Stimulated activated naive CD8-positive, alpha-beta T cell treated with anti-CD3 and anti-CD28 coated beads, Interleukin-15, Interleukin-2, amounts not matched to agents 100 U/mL and 50 U/mL, for 24 hours (primary cell): ENCODE measurements at regions not wholly inside any gene's neighbourhood (a gene's known extent, or its start where the extent isn't known, plus 50 kb on each side); places are given as distances from the start of the nearest gene placed in this dataset.

ENCODE experiments used
- ATAC-seq: fragments of 150-1000 bp; cut with Tn5 transposase; one replicate; pipeline ENCODE4 v1.10.0; 2021
- DNase-seq: peaks from one replicate; pipeline ENCODE4 v3.0.0; 2021

DNA sequence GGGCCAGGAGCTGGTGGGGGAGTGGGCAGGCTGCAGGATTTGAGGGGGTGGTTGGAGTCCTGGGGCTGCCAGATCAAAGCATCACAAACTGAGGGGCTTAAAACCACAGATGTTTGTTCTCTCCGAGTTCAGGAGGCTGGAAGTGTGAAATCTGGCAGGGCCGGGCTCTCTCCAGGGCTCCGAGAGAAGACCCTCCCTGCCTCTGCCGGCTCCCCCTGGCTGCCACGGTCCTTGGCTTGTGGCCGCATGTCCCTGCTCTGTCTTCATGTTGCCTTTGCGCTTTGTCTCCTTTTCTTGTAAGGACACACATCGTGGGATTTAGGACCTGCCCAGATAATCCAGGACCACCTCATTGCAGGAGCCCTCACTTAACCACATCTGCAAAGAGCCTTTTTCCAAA lies 139.8 kb upstream of the GSE1 start:
- ATAC-seq (no peak), DNase-seq (no peak)

DNA sequence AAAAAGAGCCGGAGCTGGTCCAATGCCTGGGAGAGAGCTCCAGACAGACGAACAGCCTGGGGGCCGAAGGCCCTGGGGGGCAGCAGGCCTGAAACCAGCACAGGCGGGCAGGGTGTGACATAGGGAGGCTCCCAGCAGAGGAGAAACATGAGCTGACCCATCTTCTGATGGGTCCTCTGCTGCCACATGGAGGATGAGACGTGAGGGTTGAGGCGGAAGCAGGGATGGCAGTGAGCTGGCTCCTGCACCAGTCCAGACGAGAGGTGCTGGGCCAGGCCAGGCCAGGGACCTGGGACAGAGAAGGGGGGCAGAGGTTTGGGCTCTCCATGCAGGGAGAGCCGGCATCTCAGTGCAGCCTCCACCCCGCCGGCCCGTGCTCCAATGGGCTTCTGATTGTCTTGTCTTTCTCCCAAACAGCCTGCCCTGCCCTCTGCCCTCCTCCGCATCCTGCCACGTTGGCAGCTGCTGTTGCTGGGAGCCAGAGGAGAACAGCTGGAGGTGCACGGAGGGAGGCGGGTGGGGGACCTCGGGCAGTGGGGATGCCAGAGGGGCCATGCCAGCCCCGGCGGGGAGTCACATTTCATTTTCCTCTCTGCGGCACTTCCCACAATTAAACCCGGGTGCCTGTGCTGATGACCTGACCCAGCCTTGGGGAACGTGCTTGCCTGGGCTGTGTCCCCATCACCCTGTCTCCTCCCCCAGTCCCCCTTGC lies 139.1 kb upstream of the GSE1 start:
- no peak for DNase-seq

DNA sequence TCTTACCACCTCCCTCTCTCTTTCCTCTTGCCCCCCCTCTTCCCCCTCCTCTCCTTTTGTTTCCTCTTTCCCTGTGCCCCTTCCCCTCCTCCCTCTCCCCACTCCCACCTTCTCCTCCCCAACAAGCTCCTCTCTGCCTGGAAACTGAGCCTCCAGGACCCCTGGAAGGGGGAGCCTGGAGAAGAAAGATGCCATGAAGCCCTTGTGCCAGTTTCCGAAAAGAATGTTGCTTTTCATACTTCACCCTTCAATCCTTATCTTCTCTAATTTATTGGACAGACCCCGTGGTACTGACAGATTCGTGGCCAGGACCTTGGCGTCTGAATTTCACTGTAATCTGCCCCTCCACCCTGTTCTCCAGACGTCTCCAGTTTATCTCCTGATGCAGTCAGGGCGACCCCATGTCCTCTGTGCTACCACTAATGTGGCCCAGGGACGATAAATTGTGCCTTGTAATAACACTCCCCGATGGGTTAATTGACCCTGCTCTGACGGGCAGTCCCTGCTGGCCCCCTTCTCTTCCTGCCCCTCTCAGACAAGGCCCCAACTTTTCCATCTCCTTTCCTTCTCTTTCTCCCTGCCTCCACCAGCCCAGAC lies 138.4 kb upstream of the GSE1 start:
- DNase-seq (no peak), ATAC-seq (no peak)

More for the DNA sequence above, 139.1 kb upstream of the GSE1 start:
- ATAC-seq, result no peak

DNA sequence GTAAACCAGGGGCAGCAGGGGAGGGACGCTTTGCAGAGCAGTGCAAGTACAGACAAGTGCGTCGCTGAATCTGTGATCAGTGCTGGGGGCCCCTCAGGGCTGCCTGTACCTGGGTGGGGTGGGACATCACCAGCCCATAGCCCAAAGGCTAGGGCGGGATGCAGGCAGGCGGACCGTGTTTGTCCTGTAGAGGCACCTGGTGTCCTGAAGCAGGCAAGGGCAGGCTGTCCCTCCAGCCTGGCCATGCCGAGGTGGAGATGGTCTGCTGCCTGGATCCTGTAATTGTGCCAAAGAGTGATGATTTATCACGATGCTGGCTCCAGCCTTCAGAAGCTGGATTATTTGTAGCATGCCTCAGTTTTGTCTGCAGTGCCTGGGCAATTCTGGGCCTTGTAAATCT lies 137.9 kb upstream of the GSE1 start:
- no peak for ATAC-seq
- DNase-seq, result no peak

DNA sequence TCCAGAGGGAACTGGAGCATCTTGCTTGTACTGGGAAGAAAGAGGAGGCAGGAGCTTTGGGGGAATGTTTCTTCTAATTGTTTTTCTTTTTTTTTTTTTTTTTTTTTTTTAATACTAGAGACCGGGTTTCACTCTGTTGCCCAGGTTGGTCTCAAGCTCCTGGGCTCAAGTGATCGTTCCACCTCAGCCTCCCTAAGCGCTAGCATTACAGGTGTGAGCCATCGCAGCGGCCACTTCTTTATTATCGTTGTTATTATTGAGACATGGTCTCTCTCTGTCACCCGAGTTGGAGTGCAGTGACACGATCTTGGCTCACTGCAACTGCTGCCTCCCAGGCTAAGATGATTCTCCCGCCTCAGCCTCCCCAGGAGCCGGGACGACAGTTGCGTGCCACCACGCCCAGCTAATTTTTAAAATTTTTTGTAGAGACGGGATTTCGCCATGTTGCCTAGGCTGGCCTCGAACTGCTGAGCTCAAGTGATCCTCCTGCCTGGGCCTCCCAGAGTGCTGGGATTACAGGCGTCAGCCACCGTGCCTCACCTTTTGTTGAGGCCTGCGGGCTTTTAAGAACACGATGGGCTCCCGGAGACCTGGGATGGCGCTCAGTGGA lies 137.3 kb upstream of the GSE1 start:
- no peak for ATAC-seq
- DNase-seq, result no peak

DNA sequence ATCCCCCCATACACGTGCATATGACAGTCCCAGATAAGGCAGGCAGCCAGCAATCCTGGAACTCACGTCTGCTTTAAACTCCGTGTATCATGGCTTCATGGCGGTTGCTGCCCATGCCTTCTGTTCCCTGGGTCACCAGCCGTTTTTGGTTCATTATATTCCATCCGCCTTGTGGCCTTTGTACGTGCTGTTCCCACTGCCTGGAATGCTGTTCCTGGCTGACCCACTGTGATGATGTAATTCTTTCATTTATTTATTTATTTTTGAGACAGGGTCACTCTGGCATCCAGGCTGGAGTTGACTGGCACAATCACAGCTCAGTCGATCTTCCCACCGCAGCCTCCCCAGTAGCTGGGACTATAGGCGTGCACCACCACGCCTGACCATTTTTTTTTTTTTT lies 136.7 kb upstream of the GSE1 start:
- ATAC-seq, result no peak
- no peak for DNase-seq

DNA sequence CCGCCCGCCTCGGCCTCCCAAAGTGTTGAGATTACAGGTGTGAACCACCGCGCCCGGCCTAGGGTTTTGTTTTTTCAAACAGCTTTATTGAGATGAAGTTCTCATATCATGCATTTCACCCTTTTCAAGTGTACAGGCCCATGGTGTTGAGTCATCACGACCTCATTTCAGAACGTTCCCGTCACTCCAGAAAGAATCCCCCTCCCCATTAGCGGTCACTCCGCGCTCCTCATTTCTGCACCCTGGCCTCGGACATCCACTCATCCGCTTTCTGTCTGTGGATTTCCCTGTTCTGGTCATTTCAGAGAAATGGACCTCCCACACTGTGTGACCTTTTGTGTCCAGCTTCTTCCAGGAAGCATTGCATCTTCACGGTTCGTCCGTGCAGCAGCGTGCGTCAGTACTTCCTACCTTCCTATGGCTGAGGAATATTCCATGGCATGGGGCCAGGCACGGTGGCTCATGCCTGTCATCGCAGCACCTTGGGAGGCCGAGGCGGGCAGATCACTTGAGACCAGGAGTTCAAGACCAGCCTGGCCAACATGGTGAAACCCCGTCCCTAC lies 135.2 kb upstream of the GSE1 start:
- DNase-seq (no peak), ATAC-seq (no peak)

DNA sequence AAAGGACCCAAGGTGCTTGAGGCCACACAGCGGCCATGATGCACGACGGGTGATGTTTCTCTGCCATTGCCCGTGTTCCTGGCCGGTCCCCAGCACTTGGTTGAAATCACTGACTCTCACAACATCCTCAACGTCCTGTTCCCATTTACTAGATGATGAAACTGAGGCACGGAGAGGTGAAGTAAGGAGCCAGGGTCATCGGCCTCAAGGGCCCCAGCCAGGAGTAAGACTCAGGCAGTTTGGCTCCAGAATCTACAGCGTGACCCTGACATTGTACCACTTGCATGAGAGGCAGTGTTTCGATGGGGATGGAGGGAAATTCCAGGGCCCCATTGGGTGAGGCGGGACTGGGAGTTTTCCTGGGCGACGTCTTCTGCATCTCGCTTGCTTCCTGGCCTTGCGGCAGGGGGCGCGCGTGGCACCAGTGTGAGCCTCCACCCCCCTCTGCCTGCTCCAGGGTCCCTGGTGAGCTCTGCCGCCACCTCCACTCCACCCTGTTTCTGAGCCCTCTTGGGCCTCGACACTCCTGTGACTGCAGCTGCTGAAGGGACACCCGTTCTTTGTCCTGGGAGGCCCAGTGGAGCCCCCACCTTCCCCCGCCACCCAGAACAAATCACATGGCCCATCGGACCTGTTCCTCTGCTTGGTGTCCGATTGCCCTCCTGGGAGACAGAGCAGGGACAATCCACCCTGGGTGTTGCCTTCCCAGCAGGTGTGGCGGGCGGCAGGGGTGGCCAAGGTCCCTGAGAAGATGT lies 133.0 kb upstream of the GSE1 start:
- DNase-seq (peak; percentile 27), ATAC-seq (peak; percentile 36)

DNA sequence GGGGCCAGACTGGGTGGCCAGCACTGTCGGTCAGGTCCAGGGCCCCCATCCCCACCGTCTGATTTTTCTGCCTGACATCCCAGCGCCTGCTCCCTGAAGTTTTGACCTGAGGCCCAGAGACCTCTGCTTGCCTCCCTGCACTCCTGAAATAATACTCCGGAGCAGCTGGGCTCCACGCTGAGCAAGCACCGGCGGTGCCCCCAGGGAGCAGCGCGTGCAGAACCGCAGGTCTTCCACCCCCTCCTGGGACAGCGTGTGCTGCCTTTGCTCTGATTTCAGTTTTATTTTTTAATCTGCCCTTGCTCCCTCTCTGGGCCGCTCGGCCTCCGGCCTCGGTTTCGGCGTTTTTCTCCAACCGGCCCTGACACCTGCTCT lies 132.4 kb upstream of the GSE1 start:
- ATAC-seq, result no peak

DNA sequence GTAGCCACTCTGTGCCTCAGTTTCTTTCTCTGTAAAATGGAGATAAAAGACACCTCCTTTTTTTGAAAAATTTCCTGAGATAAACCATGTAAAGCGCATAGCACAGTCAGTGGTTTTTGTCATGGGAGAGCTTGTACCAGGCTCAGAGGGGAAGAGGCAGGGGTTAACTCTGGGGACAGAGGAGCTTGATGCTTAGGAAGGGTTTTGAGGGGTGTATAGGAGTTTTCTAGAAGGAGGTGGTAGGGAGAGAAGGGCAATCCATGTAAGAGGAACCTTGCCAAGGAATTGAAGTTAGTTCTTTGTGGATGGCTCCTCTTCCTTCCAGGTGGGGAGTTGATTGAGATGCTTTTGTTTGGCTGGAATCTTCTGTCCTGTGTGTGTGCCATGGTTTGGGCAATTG lies 131.9 kb upstream of the GSE1 start:
- DNase-seq (no peak), ATAC-seq (no peak)

More for the DNA sequence above, 132.4 kb upstream of the GSE1 start:
- DNase-seq, result no peak

DNA sequence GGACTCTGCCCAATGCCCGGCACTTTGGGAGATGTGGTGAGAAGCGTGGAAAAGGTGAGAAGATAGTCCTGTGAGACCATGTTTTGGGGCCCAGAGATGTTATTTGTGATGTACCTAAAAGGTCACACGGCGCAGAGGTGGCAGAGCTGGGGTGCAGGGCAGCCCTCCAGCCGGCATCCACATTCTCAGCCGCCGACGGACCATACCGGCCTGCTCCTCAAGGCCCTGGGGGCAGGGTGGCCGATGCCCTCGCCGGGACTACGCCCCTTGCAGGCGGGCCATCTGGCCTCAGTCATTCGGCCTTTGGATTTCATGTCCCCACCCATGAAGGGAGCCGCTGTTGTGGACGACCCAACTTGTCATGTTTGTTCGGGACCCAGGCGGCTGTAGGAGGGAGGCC lies 131.4 kb upstream of the GSE1 start:
- DNase-seq (no peak), ATAC-seq (no peak)

DNA sequence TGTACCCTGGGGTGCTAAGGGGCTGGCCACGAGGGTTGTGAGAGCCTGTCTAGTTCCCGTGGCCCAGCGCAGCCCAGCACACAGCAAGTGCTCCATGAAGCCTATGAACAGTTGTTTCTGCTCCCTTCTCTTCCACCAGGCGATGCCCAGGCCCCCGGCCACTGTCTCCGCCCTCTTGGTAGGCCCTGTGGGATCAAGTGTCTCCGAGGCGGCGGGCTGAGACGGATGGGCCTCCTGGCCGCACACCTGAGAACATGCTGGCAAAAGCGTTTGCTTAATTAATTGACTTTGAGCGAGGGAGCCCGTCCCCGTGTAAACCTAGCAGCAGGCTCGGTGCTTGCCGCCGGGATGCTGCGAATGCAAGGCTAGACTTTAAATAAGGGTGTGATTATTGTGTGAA lies 129.7 kb upstream of the GSE1 start:
- no peak for ATAC-seq
- DNase-seq, result no peak

DNA sequence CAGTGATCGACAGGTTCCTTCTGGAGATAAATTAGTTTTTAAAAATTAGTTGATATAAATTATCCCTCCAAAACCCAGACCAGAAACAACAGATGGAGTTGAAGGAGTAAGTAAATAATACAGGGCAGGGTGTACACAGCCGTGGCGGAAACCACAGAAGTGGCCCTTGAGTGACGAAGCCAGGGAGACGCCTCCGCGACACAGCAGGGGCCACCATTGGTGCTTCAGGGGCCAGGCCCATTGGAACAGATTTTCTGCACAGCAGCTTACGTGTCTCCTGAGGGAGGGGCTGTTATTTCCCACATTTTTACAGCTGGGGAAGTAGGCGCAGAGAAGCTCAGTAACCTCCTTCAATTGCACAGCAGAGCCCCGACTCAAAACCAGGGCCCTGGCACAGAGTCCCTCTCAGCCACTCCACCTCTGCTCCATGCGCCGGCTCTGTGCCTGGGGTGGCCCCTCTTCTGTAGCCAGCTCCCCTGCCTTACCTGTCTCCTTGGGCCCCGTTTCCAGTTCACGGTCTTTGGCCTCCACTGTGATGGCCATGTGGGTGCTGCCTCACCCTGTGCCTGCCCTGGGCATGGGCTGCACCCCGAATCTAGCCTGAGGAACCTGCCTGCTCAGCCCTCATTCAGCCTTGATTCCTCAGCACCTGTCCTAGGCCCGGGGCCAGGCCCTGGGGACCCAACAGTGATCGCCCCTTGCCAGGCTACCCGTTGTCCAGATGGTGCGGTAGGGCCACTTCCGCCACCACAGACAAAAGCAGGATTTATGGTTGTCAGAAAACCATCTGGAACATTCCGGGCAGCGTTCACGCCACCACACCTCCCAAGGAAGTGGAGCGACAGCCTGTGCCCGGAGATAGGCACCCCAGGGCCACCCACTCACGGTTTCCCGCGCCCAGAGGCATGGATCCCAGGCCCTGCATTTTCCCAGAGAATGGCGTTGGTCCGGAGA lies 128.5 kb upstream of the GSE1 start:
- DNase-seq, result no peak

DNA sequence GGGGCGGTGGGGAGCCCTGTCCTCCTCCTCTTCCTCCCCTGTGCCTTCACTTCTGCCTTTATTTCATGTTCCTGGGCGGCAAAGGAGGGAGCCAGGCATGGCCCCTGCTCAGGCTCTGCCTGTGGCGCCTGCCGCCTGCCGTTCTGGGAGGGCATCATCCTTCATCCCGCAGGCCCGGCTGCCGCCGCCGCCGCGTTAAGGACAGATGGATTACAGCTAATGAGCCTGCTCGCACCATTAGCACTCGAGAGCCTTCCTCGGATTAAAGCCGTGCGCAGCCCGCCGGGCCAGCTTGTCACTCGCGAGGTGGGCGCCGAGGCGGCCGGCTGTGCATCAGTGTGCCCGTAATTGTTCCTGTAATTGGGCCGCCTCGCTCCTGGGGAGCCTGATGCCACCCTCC lies 127.7 kb upstream of the GSE1 start:
- ATAC-seq, result no peak
- no peak for DNase-seq

More for the DNA sequence above, 128.5 kb upstream of the GSE1 start:
- ATAC-seq, result no peak

DNA sequence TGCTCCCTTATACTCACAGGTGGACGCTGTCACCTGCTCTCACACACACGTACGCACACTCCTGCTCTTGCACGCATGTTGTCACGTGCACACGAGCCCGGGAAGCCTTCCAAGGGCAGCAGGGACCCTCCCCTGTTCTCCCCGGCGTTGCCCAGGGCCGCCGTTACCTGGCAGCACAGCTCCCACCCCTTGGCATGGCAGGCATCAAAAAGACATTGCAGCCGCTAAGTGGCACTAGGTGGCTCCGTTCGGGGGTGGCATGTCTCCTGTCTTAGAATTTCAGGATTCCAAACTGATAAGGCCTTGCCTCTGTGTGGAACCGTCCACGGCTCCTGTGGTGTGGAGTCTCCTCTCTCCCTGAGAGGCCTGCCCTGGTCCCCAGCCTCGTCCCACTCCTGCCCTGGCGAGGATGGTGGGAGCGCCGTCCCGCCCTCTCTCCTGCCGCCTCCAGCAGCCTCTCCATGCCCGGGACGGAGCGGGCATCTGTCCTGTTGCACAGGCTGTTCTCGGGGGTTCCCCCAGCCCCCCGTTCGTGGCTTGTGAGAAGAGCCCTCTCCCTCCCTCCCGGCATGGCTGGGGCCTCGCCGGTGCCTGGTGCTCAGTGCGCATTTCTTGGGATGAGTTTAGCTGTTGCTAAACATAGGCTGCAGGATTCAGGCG lies 126.7 kb upstream of the GSE1 start:
- no peak for DNase-seq
- no peak for ATAC-seq

DNA sequence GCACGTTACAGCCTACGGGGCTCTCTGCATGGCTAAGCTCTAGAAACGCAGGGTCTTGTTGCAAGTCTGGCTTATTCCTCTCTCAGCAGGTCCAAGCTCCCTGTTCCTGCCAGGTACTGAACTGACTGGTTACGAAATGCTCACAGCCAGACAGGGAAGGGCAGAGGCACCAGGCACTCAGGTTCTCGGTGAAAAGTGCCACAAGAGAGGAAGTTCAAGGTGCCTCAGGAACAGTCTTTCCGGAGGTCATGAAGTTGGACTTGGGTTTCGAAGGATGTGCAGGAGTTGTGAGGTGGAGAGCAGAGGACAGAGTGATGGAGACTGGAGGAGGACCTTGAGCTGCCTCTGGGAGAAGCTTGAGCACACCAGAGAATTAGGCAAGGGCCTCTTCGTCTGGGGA lies 124.7 kb upstream of the GSE1 start:
- no peak for ATAC-seq
- no peak for DNase-seq

DNA sequence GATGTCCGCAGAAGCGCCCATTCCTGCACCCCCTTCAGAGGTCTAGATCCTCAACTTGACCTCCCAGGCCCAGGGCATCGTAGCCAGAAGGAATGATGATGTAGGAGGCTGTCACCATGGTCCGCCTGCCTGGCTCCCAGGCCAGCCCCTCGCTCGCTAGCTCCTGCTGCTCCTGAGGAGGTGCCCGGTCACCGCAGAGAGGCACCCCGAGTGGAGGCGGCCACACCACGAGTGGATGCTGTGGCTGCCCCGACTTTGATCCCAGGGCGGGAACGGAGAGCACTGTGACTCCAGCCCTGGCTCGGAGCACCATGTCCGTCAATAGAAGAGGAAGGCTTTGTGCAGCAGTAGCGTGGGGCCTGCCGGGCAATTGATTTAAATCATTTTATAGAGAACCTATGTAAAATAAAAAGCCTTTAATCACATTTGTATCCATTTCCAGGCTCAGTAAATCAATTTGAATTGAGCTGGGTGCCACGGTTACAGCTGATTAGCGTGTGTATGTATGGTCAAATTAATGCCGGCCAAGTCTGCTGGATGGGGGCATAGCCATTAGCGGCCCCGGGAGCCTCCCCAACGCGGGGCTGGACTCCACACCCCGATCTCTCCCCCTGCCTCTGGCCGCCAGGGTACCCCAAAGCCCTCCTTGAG lies 122.6 kb upstream of the GSE1 start:
- ATAC-seq (no peak), DNase-seq (no peak)

DNA sequence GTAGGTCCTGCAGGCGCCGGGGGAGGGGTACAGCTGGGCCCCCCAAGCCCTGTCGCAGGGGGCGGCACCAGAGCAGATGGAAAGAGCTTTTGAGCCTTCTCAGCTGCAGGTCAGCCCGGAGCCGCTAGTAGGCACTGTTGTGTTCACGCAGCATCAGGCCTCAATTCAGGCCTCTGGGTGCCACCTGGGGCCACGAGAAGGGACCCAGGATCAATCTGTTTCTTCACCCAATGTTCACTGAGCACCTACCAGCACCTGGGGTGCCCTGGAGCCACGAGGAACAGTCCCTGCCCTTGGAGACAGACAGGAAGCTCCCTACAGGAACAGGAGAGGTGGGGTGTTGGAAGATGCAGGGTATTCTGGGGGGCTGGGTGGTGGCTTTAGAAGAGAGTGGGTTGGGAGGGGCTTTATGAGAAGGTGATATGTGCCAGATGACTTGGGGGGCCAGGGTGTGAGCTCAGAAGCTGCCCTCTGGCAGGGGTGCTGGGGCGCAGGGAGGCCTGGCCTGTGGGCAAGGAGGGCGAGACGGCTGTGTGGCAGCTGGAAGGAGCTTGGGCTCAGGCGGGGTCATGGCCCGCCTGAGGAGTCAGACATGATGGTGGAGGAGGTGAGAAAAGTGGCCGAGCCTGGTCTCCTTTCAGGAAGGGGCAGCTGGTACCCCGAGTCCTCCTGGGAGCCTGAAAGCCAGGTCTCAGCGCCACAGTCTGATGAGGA lies 121.9 kb upstream of the GSE1 start:
- ATAC-seq, result no peak
- peak; percentile 63 for DNase-seq

DNA sequence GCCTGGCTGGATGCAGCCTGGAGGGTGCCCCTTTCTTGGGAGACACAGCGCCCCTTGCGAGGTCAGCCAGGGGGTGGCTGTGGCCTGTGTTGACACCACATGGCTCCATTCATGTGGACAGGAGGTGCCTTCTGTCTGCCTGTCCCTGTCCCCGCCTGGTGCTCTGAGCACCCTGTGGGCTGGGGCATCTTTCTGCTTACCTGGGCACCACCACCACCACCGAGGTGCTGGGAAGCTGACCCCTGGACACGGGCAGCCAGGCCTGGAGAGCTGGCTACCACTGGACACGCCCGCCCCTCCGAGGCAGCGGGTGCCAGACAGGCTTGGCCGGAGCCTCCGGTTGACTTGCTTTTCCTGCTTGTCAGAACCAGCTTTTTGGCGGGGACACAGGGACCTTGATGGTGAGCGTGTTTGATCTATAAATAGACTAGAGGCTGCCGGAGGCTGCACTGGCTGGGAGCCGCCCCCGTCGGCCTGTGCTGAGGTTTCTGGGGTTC lies 121.3 kb upstream of the GSE1 start:
- DNase-seq (peak; percentile 19), ATAC-seq (no peak)
